ENCODE measurements at regions not wholly inside any gene's neighbourhood (a gene's known extent, or its start where the extent isn't known, plus 50 kb on each side); places are given as distances from the start of the nearest gene placed in this dataset.

- DNase-seq (ENCODE audit: low read depth) = no peak
Measured at GRCh38 chr14:53807542-53807941, 149.1 kb downstream of the BMP4 start.

- no peak for DNase-seq (ENCODE audit: low read depth)
Measured at GRCh38 chr14:53807108-53807507, 149.5 kb downstream of the BMP4 start.

GRCh38 chr14:53796734-53797133 is 159.9 kb downstream of the BMP4 start:
- DNase-seq (ENCODE audit: low read depth) = no peak

GRCh38 chr14:53793790-53794505 is 162.7 kb downstream of the BMP4 start:
- no peak for DNase-seq (ENCODE audit: low read depth)

- no peak for DNase-seq (ENCODE audit: low read depth)
Measured at GRCh38 chr14:53792909-53793308, 163.7 kb downstream of the BMP4 start.

GRCh38 chr14:53790731-53791500 is 165.7 kb downstream of the BMP4 start:
- DNase-seq (ENCODE audit: low read depth) = no peak

GRCh38 chr14:53788566-53788965 is 168.1 kb downstream of the BMP4 start:
- DNase-seq (ENCODE audit: low read depth) = no peak

- no peak for DNase-seq (ENCODE audit: low read depth)
Measured at GRCh38 chr14:53786045-53786444, 170.6 kb downstream of the BMP4 start.

- DNase-seq (ENCODE audit: low read depth) = no peak
Measured at GRCh38 chr14:53784688-53785087, 171.9 kb downstream of the BMP4 start.

GRCh38 chr14:53783256-53783655 is 173.4 kb downstream of the BMP4 start:
- DNase-seq (ENCODE audit: low read depth) = no peak

GRCh38 chr14:53780051-53780555 is 176.5 kb downstream of the BMP4 start:
- DNase-seq (ENCODE audit: low read depth) = no peak

GRCh38 chr14:53779301-53779700 is 177.3 kb downstream of the BMP4 start:
- no peak for DNase-seq (ENCODE audit: low read depth)

- DNase-seq (ENCODE audit: low read depth) = no peak
Measured at GRCh38 chr14:53778263-53778662, 178.4 kb downstream of the BMP4 start.

GRCh38 chr14:53772936-53773335 is 183.7 kb downstream of the BMP4 start:
- DNase-seq (ENCODE audit: low read depth) = no peak

GRCh38 chr14:53767566-53767965 is 189.1 kb downstream of the BMP4 start:
- no peak for DNase-seq (ENCODE audit: low read depth)

GRCh38 chr14:53766601-53767000 is 190.0 kb downstream of the BMP4 start:
- no peak for DNase-seq (ENCODE audit: low read depth)

GRCh38 chr14:53766106-53766505 is 190.5 kb downstream of the BMP4 start:
- DNase-seq (ENCODE audit: low read depth) = no peak

- no peak for DNase-seq (ENCODE audit: low read depth)
Measured at GRCh38 chr14:53764846-53765245, 191.8 kb downstream of the BMP4 start.

GRCh38 chr14:53758141-53758540 is 198.5 kb downstream of the BMP4 start:
- DNase-seq (ENCODE audit: low read depth) = no peak

- DNase-seq (ENCODE audit: low read depth) = no peak
Measured at GRCh38 chr14:53757732-53758131, 198.9 kb downstream of the BMP4 start.

- no peak for DNase-seq (ENCODE audit: low read depth)
Measured at GRCh38 chr14:53751650-53752049, 205.0 kb downstream of the BMP4 start.

- no peak for DNase-seq (ENCODE audit: low read depth)
Measured at GRCh38 chr14:53748691-53749090, 207.9 kb downstream of the BMP4 start.

GRCh38 chr14:53744857-53745256 is 211.8 kb downstream of the BMP4 start:
- no peak for DNase-seq (ENCODE audit: low read depth)

All from stimulated activated CD8-positive, alpha-beta memory T cell treated with anti-CD3 and anti-CD28 coated beads, Interleukin-7, amount 100 ng/mL, for 24 hours (primary cell).